Keratinocyte (primary cell): ENCODE measurements at regions not wholly inside any gene's neighbourhood (a gene's known extent, or its start where the extent isn't known, plus 50 kb on each side); places are given as distances from the start of the nearest gene placed in this dataset.

Source experiments
- DNase-seq: peaks from one replicate; pipeline ENCODE4 v3.0.0-alpha.2; 2011; ENCODE audit warnings: low read depth, missing footprints, low spot score
- FAIRE-seq: peaks from 2 replicates; lab custom pipeline; 2011; peaks lifted over from hg19 to GRCh38; lab: Jason Lieb, UNC
- H2AFZ ChIP-seq: 2 replicates; pipeline ENCODE4 v1.6.0; 2012; ENCODE audit warnings: low read length, control low read depth, inconsistent platforms; ENCODE audit not compliant: control insufficient read depth
- H3K27ac ChIP-seq: 2 replicates; pipeline ENCODE4 v1.5.1; 2011; ENCODE audit warnings: low read length; ENCODE audit not compliant: control insufficient read depth, insufficient read depth
- H3K27me3 ChIP-seq: 3 replicates; pipeline ENCODE4 v1.6.0; 2011; ENCODE audit warnings: low read length; ENCODE audit not compliant: control insufficient read depth, insufficient read depth; ENCODE audit errors: extremely low read depth
- H3K36me3 ChIP-seq, 2 experiments: 2 replicates in 1 of 2; 3 replicates in 1 of 2; pipeline ENCODE4 v1.5.1; 2011; ENCODE audit warnings: low read length in 2 of 2, mild to moderate bottlenecking in 1 of 2; ENCODE audit not compliant: control insufficient read depth in 2 of 2, insufficient read depth in 2 of 2; ENCODE audit errors: extremely low read depth in 1 of 2
- H3K4me1 ChIP-seq: 3 replicates; pipeline ENCODE4 v1.5.1; 2011; ENCODE audit warnings: low read length; ENCODE audit not compliant: control insufficient read depth, insufficient read depth; ENCODE audit errors: extremely low read depth
- H3K4me2 ChIP-seq: 3 replicates; pipeline ENCODE4 v1.6.0; 2011; ENCODE audit warnings: low read depth, low read length; ENCODE audit not compliant: control insufficient read depth, insufficient read depth; ENCODE audit errors: extremely low read depth
- H3K4me3 ChIP-seq, 3 experiments: fragments of 200-600 bp in 1 of 3; sonication (generic) in 1 of 3; 2 replicates in 2 of 3; 3 replicates in 1 of 3; pipeline ENCODE4 v1.5.1; 2011 to 2016; ENCODE audit warnings: low read length in 3 of 3, mild to moderate bottlenecking in 3 of 3, control low read depth in 2 of 3, inconsistent platforms in 1 of 3, low read depth in 1 of 3, mixed read lengths in 1 of 3, mixed run types in 1 of 3, moderate library complexity in 1 of 3; ENCODE audit not compliant: control insufficient read depth in 2 of 3, insufficient read depth in 2 of 3; ENCODE audit errors: extremely low read depth in 1 of 3
- H3K79me2 ChIP-seq: 2 replicates; pipeline ENCODE4 v1.6.0; 2012; ENCODE audit warnings: low read length; ENCODE audit not compliant: control insufficient read depth, insufficient read depth
- H3K9ac ChIP-seq: 3 replicates; pipeline ENCODE4 v1.6.0; 2011; ENCODE audit warnings: low read length; ENCODE audit not compliant: control insufficient read depth, insufficient read depth; ENCODE audit errors: extremely low read depth
- H3K9me1 ChIP-seq: 3 replicates; pipeline ENCODE4 v1.6.0; 2011; ENCODE audit warnings: low read length; ENCODE audit not compliant: control insufficient read depth, insufficient read depth; ENCODE audit errors: extremely low read depth
- H3K9me3 ChIP-seq: 2 replicates; pipeline ENCODE4 v1.5.1; 2012; ENCODE audit warnings: low read depth, low read length; ENCODE audit not compliant: control insufficient read depth
- H4K20me1 ChIP-seq: 3 replicates; pipeline ENCODE4 v1.6.0; 2011; ENCODE audit warnings: low read length; ENCODE audit not compliant: control insufficient read depth, insufficient read depth; ENCODE audit errors: extremely low read depth
- EZH2 ChIP-seq: IDR thresholded peaks from one replicate; pipeline ENCODE4 v1.6.1; 2012; ENCODE audit warnings: inconsistent platforms, mild to moderate bottlenecking, low read length, moderate library complexity
- dilution Hi-C: fragments of 300-500 bp; cut with MboI; formaldehyde crosslinking; loops from one replicate; pipeline ENCODE4 v1.7.0; 2020; ENCODE audit warnings: low sequenced_read_pairs; ENCODE audit not compliant: extremely low pct_ligation_motif_present
- TF ChIP-seq, protein P1 (sequence below), 3 experiments: IDR thresholded peaks in 1 of 3; conservative IDR thresholded peaks in 1 of 3; optimal IDR thresholded peaks in 1 of 3; 2 replicates in 2 of 3; 3 replicates in 1 of 3; pipeline versions ENCODE3 to v1.5.1; 2011; ENCODE audit warnings: low read length in 3 of 3, mild to moderate bottlenecking in 3 of 3, moderate library complexity in 2 of 3, control low read depth in 1 of 3, inconsistent platforms in 1 of 3; ENCODE audit not compliant: insufficient read depth in 2 of 3; ENCODE audit errors: extremely low read depth in 1 of 3

DNA sequence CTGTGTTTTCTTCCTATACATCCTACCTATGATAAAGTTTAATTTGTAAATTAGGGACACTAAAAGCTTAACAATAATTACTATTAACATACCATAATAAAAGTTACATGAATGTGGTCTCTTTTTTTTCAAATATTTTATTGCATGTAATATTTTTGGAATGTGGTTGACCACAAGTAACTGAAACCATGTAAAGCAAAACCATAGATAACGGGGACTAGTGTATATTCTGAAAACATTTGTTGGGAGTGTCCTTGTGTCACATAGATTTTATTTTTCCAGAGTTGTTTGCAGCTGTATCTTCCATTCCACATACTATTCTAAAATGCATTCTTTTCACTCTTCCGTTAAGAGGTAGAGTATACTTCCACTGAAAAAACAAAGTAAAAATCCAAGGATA is 200.4 kb downstream of the KIF18A start:
- Histone ChIP-seq H3K4me2 (no peak overlapping the region), H3K9ac (no peak overlapping the region), H2AFZ (no peak overlapping the region), H3K9me1 (no peaks in the 10 kb centered on the region), H3K4me1 (peaks cover 29% of the 10 kb centered on the region), H3K4me3 (no peak overlapping the region), H4K20me1 (no peaks in the 10 kb centered on the region), H3K27ac (no peak overlapping the region), H3K9me3 (no peaks in the 10 kb centered on the region), H3K27me3 (no peaks in the 10 kb centered on the region), H3K79me2 (no peaks in the 10 kb centered on the region), H3K36me3 (no peaks in the 10 kb centered on the region)
- dilution Hi-C loops, result no loop called here
- TF ChIP-seq, protein P1, sequence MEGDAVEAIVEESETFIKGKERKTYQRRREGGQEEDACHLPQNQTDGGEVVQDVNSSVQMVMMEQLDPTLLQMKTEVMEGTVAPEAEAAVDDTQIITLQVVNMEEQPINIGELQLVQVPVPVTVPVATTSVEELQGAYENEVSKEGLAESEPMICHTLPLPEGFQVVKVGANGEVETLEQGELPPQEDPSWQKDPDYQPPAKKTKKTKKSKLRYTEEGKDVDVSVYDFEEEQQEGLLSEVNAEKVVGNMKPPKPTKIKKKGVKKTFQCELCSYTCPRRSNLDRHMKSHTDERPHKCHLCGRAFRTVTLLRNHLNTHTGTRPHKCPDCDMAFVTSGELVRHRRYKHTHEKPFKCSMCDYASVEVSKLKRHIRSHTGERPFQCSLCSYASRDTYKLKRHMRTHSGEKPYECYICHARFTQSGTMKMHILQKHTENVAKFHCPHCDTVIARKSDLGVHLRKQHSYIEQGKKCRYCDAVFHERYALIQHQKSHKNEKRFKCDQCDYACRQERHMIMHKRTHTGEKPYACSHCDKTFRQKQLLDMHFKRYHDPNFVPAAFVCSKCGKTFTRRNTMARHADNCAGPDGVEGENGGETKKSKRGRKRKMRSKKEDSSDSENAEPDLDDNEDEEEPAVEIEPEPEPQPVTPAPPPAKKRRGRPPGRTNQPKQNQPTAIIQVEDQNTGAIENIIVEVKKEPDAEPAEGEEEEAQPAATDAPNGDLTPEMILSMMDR (optimal IDR thresholded peaks at IDR 0.05 in 1 of 3, IDR thresholded peaks at IDR 0.05 in 1 of 3, conservative IDR thresholded peaks at IDR 0.05 in 1 of 3; ENCODE audit: extremely low read depth in 1 of 3, insufficient read depth in 2 of 3, low read length in 3 of 3), result no peak
- TF ChIP-seq EZH2, result no peak
- DNase-seq, result no peak
- FAIRE-seq, result no peak

DNA sequence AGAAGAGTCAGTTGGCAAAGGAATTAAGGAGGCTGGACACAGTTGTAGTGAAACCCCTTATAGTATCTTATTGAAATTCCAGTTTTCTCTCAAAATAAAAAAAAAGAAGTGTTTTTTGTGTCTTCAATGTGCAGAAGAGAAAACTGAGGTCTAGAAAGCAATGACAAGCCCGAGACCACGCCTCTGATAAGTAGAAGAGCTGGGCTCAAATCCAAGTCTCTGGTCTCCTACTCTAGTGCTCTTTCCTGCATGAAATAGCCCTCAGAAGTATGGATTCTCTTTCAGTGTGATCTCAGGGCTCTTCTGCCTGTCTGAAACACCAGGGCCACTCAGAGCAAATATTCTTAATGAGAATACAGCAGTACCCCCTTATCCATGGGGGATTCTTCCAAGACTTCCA is 200.9 kb downstream of the KIF18A start:
- Histone ChIP-seq H2AFZ (no peak overlapping the region), H3K9me1 (no peaks in the 10 kb centered on the region), H3K4me3 (no peak overlapping the region), H3K9ac (no peak overlapping the region), H4K20me1 (no peaks in the 10 kb centered on the region), H3K4me1 (peaks cover 31% of the 10 kb centered on the region), H3K27me3 (no peaks in the 10 kb centered on the region), H3K4me2 (no peak overlapping the region), H3K9me3 (no peaks in the 10 kb centered on the region), H3K79me2 (no peaks in the 10 kb centered on the region), H3K27ac (no peak overlapping the region), H3K36me3 (no peaks in the 10 kb centered on the region)
- TF ChIP-seq, protein P1 (optimal IDR thresholded peaks at IDR 0.05 in 1 of 3, IDR thresholded peaks at IDR 0.05 in 1 of 3, conservative IDR thresholded peaks at IDR 0.05 in 1 of 3; ENCODE audit: extremely low read depth in 1 of 3, insufficient read depth in 2 of 3, low read length in 3 of 3), result no peak
- TF ChIP-seq EZH2, result no peak
- dilution Hi-C loops, result no loop called here
- no peak for DNase-seq
- FAIRE-seq, result no peak
